ENCODE measurements at regions not wholly inside any gene's neighbourhood (a gene's known extent, or its start where the extent isn't known, plus 50 kb on each side); places are given as distances from the start of the nearest gene placed in this dataset.

GRCh38 chr19:28596561-28597071, 616.3 kb downstream of the UQCRFS1 start (continued):
- TF ChIP-seq ZBTB11 (CRISPR knock-in tag; IDR thresholded peaks at IDR 0.05), result no peak

GRCh38 chr19:28595722-28596480, 617.0 kb downstream of the UQCRFS1 start:
- CTCF ChIA-PET, result interaction anchor here (0.6 to 2.2 kb wide), 7 partner anchors 12 to 225 kb away, joined by 3 to 7 read pairs (median 3); no protein-coding TSS in a partner anchor
- Histone ChIP-seq H3K27ac (ENCODE audit: control insufficient read depth, insufficient read depth) (no peak overlapping the region), H3K4me1 (ENCODE audit: control insufficient read depth, insufficient read depth, low read length) (no peaks in the 10 kb centered on the region), H3K27me3 (replicated peaks in 1 of 2; ENCODE audit: control insufficient read depth in 2 of 2, insufficient read depth in 2 of 2, low read length in 1 of 2) (no peaks in the 10 kb centered on the region), H3K79me2 (ENCODE audit: control insufficient read depth, insufficient read depth, low read length) (no peaks in the 10 kb centered on the region), H2AFZ (ENCODE audit: control insufficient read depth, low read depth, low read length) (no peak overlapping the region), H3K36me3 (ENCODE audit: control insufficient read depth in 2 of 2, insufficient read depth in 2 of 2, low read length in 1 of 2) (no peaks in the 10 kb centered on the region), H3K4me3 (no peak overlapping the region), H4K20me1 (ENCODE audit: control insufficient read depth, insufficient read depth) (no peaks in the 10 kb centered on the region), H3K9me3 (replicated peaks; ENCODE audit: control insufficient read depth, insufficient read depth, low read length) (no peaks in the 10 kb centered on the region; the same call in 2 of the 3 replicates), H3K4me2 (ENCODE audit: control insufficient read depth, insufficient read depth) (no peak overlapping the region), H3K9ac (ENCODE audit: control insufficient read depth, insufficient read depth, low read length) (no peak overlapping the region)
- RAD21 ChIA-PET (ENCODE audit: unreplicated experiment), result interaction anchor here (0.7 to 4.8 kb wide), 5 partner anchors 7 to 111 kb away, joined by 3 to 20 read pairs (median 4); no protein-coding TSS in a partner anchor
- no peak for ATAC-seq
- no peak for DNase-seq (ENCODE audit: low read depth, low spot score)
- intact Hi-C loops (cut with micrococcal nuclease; ENCODE audit: unreplicated experiment), result no loop called here
- BruUV-seq (replicated peaks), result no TSS peak
- WGBS (ENCODE audit: insufficient coverage, insufficient replicate concordance, low lambda C conversion rate, missing lambda C conversion rate), result 8% methylated on average over 4 of the region's 4 CpGs
- FAIRE-seq, result no peak
- POLR2A ChIA-PET, result interaction anchor here (0.6 to 1.1 kb wide), 4 partner anchors 13 to 114 kb away, joined by 3 to 4 read pairs (median 3); no protein-coding TSS in a partner anchor
- SMC1A ChIA-PET (ENCODE audit: uncharacterized antibody, unreplicated experiment), result interaction anchor here (1.0 to 3.4 kb wide), 10 partner anchors 24 to 136 kb away, joined by 3 to 15 read pairs (median 4); no protein-coding TSS in a partner anchor
- in situ Hi-C loops (cut with MboI), result no loop called here
- TF ChIP-seq ESRRA (IDR thresholded peaks at IDR 0.05; ENCODE audit: low read length) (no peak), MTA3 (IDR thresholded peaks at IDR 0.05; ENCODE audit: borderline replicate concordance, low read length) (no peak), SMAD5 (IDR thresholded peaks at IDR 0.05; ENCODE audit: low read depth) (no peak), NR2F1 (conservative IDR thresholded peaks at IDR 0.05) (no peak), PAX8 (IDR thresholded peaks at IDR 0.05) (no peak), SREBF1 (IDR thresholded peaks at IDR 0.05; ENCODE audit: low read length) (no peak), IKZF1 (conservative IDR thresholded peaks at IDR 0.05) (no peak)
- TF ChIP-seq, protein P1, sequence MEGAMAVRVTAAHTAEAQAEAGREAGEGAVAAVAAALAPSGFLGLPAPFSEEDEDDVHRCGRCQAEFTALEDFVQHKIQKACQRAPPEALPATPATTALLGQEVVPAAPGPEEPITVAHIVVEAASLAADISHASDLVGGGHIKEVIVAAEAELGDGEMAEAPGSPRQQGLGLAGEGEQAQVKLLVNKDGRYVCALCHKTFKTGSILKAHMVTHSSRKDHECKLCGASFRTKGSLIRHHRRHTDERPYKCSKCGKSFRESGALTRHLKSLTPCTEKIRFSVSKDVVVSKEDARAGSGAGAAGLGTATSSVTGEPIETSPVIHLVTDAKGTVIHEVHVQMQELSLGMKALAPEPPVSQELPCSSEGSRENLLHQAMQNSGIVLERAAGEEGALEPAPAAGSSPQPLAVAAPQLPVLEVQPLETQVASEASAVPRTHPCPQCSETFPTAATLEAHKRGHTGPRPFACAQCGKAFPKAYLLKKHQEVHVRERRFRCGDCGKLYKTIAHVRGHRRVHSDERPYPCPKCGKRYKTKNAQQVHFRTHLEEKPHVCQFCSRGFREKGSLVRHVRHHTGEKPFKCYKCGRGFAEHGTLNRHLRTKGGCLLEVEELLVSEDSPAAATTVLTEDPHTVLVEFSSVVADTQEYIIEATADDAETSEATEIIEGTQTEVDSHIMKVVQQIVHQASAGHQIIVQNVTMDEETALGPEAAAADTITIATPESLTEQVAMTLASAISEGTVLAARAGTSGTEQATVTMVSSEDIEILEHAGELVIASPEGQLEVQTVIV (IDR thresholded peaks at IDR 0.05; ENCODE audit: borderline replicate concordance, partially characterized antibody), result no peak
